ENCODE measurements at regions not wholly inside any gene's neighbourhood (a gene's known extent, or its start where the extent isn't known, plus 50 kb on each side); places are given as distances from the start of the nearest gene placed in this dataset.
"Not testable (repeated sequence)": the region's sequence is repeated elsewhere in the genome, so short reads cannot be mapped to it uniquely, and the experiment has no call there.

- H3K27me3 Mint-ChIP-seq = no peaks in the 10 kb centered on the region
- H3K4me1 Mint-ChIP-seq = peaks cover 8% of the 10 kb centered on the region
- H3K36me3 Mint-ChIP-seq = no peaks in the 10 kb centered on the region
- H3K4me3 Mint-ChIP-seq = peak overlapping the region; percentile 69
- peak; percentile 50 for ATAC-seq
- no peaks in the 10 kb centered on the region for H3K9me3 Mint-ChIP-seq
- no peak overlapping the region for H3K27ac Mint-ChIP-seq
Observed at GRCh38 chr7:25069900-25070443, 55.1 kb downstream of the CYCS start.

GRCh38 chr7:25068502-25069213, 56.4 kb downstream of the CYCS start:
- H3K36me3 Mint-ChIP-seq = no peaks in the 10 kb centered on the region
- H3K27ac Mint-ChIP-seq = peak overlapping the region; percentile 16
- no peaks in the 10 kb centered on the region for H3K27me3 Mint-ChIP-seq
- H3K9me3 Mint-ChIP-seq = no peaks in the 10 kb centered on the region
- no peak for ATAC-seq
- H3K4me3 Mint-ChIP-seq = no peak overlapping the region
- H3K4me1 Mint-ChIP-seq = peaks cover 7% of the 10 kb centered on the region

- Mint-ChIP-seq H3K27ac (peak overlapping the region; percentile 16), H3K36me3 (no peaks in the 10 kb centered on the region), H3K4me1 (peaks cover 7% of the 10 kb centered on the region), H3K27me3 (no peaks in the 10 kb centered on the region), H3K9me3 (no peaks in the 10 kb centered on the region), H3K4me3 (no peak overlapping the region)
- no peak for ATAC-seq
Observed at GRCh38 chr7:25067726-25068501, 57.1 kb downstream of the CYCS start.

- H3K9me3 Mint-ChIP-seq = no peaks in the 10 kb centered on the region
- no peaks in the 10 kb centered on the region for H3K27me3 Mint-ChIP-seq
- no peak overlapping the region for H3K27ac Mint-ChIP-seq
- no peaks in the 10 kb centered on the region for H3K36me3 Mint-ChIP-seq
- ATAC-seq = no peak
- H3K4me1 Mint-ChIP-seq = peaks cover 7% of the 10 kb centered on the region
- no peak overlapping the region for H3K4me3 Mint-ChIP-seq
Observed at GRCh38 chr7:25066253-25066652, 58.8 kb downstream of the CYCS start.

- Mint-ChIP-seq H3K9me3 (no peaks in the 10 kb centered on the region), H3K27ac (no peak overlapping the region), H3K27me3 (peaks cover 9% of the 10 kb centered on the region), H3K36me3 (no peaks in the 10 kb centered on the region), H3K4me1 (peaks cover 6% of the 10 kb centered on the region), H3K4me3 (no peak overlapping the region)
- no peak for ATAC-seq
Observed at GRCh38 chr7:25062380-25062779, 62.7 kb downstream of the CYCS start.

GRCh38 chr7:25060487-25061055, 64.5 kb downstream of the CYCS start:
- no peaks in the 10 kb centered on the region for H3K9me3 Mint-ChIP-seq
- H3K27me3 Mint-ChIP-seq = peaks cover 9% of the 10 kb centered on the region
- H3K36me3 Mint-ChIP-seq = no peaks in the 10 kb centered on the region
- no peak for ATAC-seq
- H3K27ac Mint-ChIP-seq = no peak overlapping the region
- peaks cover 6% of the 10 kb centered on the region for H3K4me1 Mint-ChIP-seq
- H3K4me3 Mint-ChIP-seq = no peak overlapping the region

- no peaks in the 10 kb centered on the region for H3K9me3 Mint-ChIP-seq
- ATAC-seq = no peak
- H3K27ac Mint-ChIP-seq = no peak overlapping the region
- no peak overlapping the region for H3K4me3 Mint-ChIP-seq
- H3K4me1 Mint-ChIP-seq = peaks cover 6% of the 10 kb centered on the region
- H3K36me3 Mint-ChIP-seq = no peaks in the 10 kb centered on the region
- H3K27me3 Mint-ChIP-seq = peaks cover 15% of the 10 kb centered on the region
Observed at GRCh38 chr7:25059576-25059975, 65.5 kb downstream of the CYCS start.

GRCh38 chr7:25056368-25056767, 68.7 kb downstream of the CYCS start:
- H3K27ac Mint-ChIP-seq = no peak overlapping the region
- peaks cover 6% of the 10 kb centered on the region for H3K4me1 Mint-ChIP-seq
- no peaks in the 10 kb centered on the region for H3K9me3 Mint-ChIP-seq
- ATAC-seq = no peak
- H3K4me3 Mint-ChIP-seq = no peak overlapping the region
- peaks cover 17% of the 10 kb centered on the region for H3K27me3 Mint-ChIP-seq
- no peaks in the 10 kb centered on the region for H3K36me3 Mint-ChIP-seq

- H3K27ac Mint-ChIP-seq = no peak overlapping the region
Observed at GRCh38 chr7:25055520-25056220, 69.4 kb downstream of the CYCS start.

GRCh38 chr7:25054819-25055519, 70.1 kb downstream of the CYCS start:
- Mint-ChIP-seq H3K27ac (no peak overlapping the region), H3K27me3 (peaks cover 17% of the 10 kb centered on the region), H3K9me3 (no peaks in the 10 kb centered on the region), H3K4me1 (peaks cover 6% of the 10 kb centered on the region), H3K36me3 (no peaks in the 10 kb centered on the region), H3K4me3 (no peak overlapping the region)
- ATAC-seq = no peak

More at GRCh38 chr7:25055520-25056220, 69.4 kb downstream of the CYCS start:
- peaks cover 17% of the 10 kb centered on the region for H3K27me3 Mint-ChIP-seq
- ATAC-seq = no peak
- no peak overlapping the region for H3K4me3 Mint-ChIP-seq
- no peaks in the 10 kb centered on the region for H3K36me3 Mint-ChIP-seq
- H3K9me3 Mint-ChIP-seq = no peaks in the 10 kb centered on the region
- peaks cover 6% of the 10 kb centered on the region for H3K4me1 Mint-ChIP-seq

GRCh38 chr7:25050223-25050622, 70.2 kb upstream of the OSBPL3 start:
- Mint-ChIP-seq H3K9me3 (no peaks in the 10 kb centered on the region), H3K27me3 (peaks cover 8% of the 10 kb centered on the region), H3K36me3 (no peaks in the 10 kb centered on the region), H3K4me3 (no peak overlapping the region), H3K27ac (no peak overlapping the region), H3K4me1 (no peaks in the 10 kb centered on the region)
- ATAC-seq = no peak

- Mint-ChIP-seq H3K27me3 (no peaks in the 10 kb centered on the region), H3K36me3 (no peaks in the 10 kb centered on the region), H3K4me1 (no peaks in the 10 kb centered on the region), H3K27ac (no peak overlapping the region), H3K9me3 (no peaks in the 10 kb centered on the region), H3K4me3 (no peak overlapping the region)
- ATAC-seq = no peak
Observed at GRCh38 chr7:25048444-25048834, 68.5 kb upstream of the OSBPL3 start.

GRCh38 chr7:25047571-25048443, 67.8 kb upstream of the OSBPL3 start:
- H3K36me3 Mint-ChIP-seq, ATAC-seq, H3K9me3 Mint-ChIP-seq, H3K27ac Mint-ChIP-seq, H3K4me1 Mint-ChIP-seq, H3K4me3 Mint-ChIP-seq, H3K27me3 Mint-ChIP-seq: not testable (repeated sequence)

- peaks cover 17% of the 10 kb centered on the region for H3K36me3 Mint-ChIP-seq
Observed at GRCh38 chr7:25037325-25037724, 57.3 kb upstream of the OSBPL3 start.

More at GRCh38 chr7:25037325-25037724, 57.3 kb upstream of the OSBPL3 start:
- ATAC-seq = no peak
- H3K27ac Mint-ChIP-seq = no peak overlapping the region
- H3K4me1 Mint-ChIP-seq = no peaks in the 10 kb centered on the region
- H3K9me3 Mint-ChIP-seq = peaks cover 10% of the 10 kb centered on the region
- H3K4me3 Mint-ChIP-seq = no peak overlapping the region
- H3K27me3 Mint-ChIP-seq = no peaks in the 10 kb centered on the region

Measured in stimulated activated memory B cell treated with anti-CD40 and anti-IgM and Interleukin-4, amounts not matched to agents 10 μg/mL and 1 μg/mL and 100 μg/mL, for 72 hours (primary cell).